SK-N-SH treated with all-trans-retinoic acid at 6 μM for 48 hours (cell line): ENCODE measurements at regions not wholly inside any gene's neighbourhood (a gene's known extent, or its start where the extent isn't known, plus 50 kb on each side); places are given as distances from the start of the nearest gene placed in this dataset.

Experiments used
- ARNTL ChIP-seq: fragments of 450-650 bp; formaldehyde crosslinking; IDR thresholded peaks from 2 replicates; pipeline ENCODE4 v1.5.0; 2020; ENCODE audit warnings: low read depth, mild to moderate bottlenecking, moderate library complexity, borderline replicate concordance
- GLIS3 ChIP-seq: fragments of 250-450 bp; sonication (Bioruptor Pico); IDR thresholded peaks from 2 replicates; pipeline ENCODE4 v1.5.0; 2020; ENCODE audit warnings: mild to moderate bottlenecking, moderate library complexity
- PPARA ChIP-seq: fragments of 250-450 bp; sonication (Bioruptor Pico); IDR thresholded peaks from 2 replicates; pipeline ENCODE4 v1.5.0; 2020; ENCODE audit warnings: mild to moderate bottlenecking, borderline replicate concordance
- RARB ChIP-seq: fragments of 250-450 bp; sonication (Bioruptor Pico); IDR thresholded peaks from 2 replicates; pipeline ENCODE4 v1.8.0; 2021; ENCODE audit warnings: mild to moderate bottlenecking, moderate library complexity
- TOX ChIP-seq: fragments of 250-450 bp; sonication (Bioruptor Pico); IDR thresholded peaks from 2 replicates; pipeline ENCODE4 v1.8.0; 2021; ENCODE audit warnings: mild to moderate bottlenecking, moderate library complexity, borderline replicate concordance
- ZC3H10 ChIP-seq: fragments of 250-450 bp; sonication (Bioruptor Pico); IDR thresholded peaks from 2 replicates; pipeline ENCODE4 v1.5.1; 2021; ENCODE audit warnings: mild to moderate bottlenecking, moderate library complexity
- ZFP3 ChIP-seq: fragments of 250-450 bp; sonication (Bioruptor Pico); IDR thresholded peaks from 2 replicates; pipeline ENCODE4 v1.5.0; 2020; ENCODE audit warnings: mild to moderate bottlenecking, moderate library complexity
- ZFP30 ChIP-seq: fragments of 450-650 bp; formaldehyde crosslinking; IDR thresholded peaks from 2 replicates; pipeline ENCODE4 v1.5.0; 2022; ENCODE audit warnings: mild to moderate bottlenecking, moderate library complexity
- ZNF565 ChIP-seq: fragments of 450-650 bp; formaldehyde crosslinking; conservative IDR thresholded peaks from 2 replicates; pipeline ENCODE4 v1.5.0; 2020; ENCODE audit warnings: low read depth, mild to moderate bottlenecking, moderate library complexity
- ZNF70 ChIP-seq: fragments of 450-650 bp; formaldehyde crosslinking; IDR thresholded peaks from 2 replicates; pipeline ENCODE4 v1.5.0; 2020; ENCODE audit warnings: mild to moderate bottlenecking, moderate library complexity
- ZNF8 ChIP-seq: fragments of 450-650 bp; formaldehyde crosslinking; IDR thresholded peaks from 2 replicates; pipeline ENCODE4 v1.5.0; 2020; ENCODE audit warnings: mild to moderate bottlenecking, moderate library complexity
- TF ChIP-seq, protein P1 (sequence below): fragments of 250-450 bp; sonication (Bioruptor Pico); IDR thresholded peaks from 2 replicates; pipeline ENCODE4 v1.8.0; 2021; ENCODE audit warnings: low read depth, mild to moderate bottlenecking, moderate library complexity, borderline replicate concordance
- TF ChIP-seq, protein P2 (sequence below): fragments of 250-450 bp; sonication (Bioruptor Pico); IDR thresholded peaks from 2 replicates; pipeline ENCODE4 v1.5.1; 2020; ENCODE audit warnings: low read depth, mild to moderate bottlenecking, moderate library complexity
- TF ChIP-seq, protein P3 (sequence below): fragments of 250-450 bp; sonication (Bioruptor Pico); IDR thresholded peaks from 2 replicates; pipeline ENCODE4 v1.8.0; 2020; ENCODE audit warnings: mild to moderate bottlenecking, moderate library complexity, borderline replicate concordance

DNA sequence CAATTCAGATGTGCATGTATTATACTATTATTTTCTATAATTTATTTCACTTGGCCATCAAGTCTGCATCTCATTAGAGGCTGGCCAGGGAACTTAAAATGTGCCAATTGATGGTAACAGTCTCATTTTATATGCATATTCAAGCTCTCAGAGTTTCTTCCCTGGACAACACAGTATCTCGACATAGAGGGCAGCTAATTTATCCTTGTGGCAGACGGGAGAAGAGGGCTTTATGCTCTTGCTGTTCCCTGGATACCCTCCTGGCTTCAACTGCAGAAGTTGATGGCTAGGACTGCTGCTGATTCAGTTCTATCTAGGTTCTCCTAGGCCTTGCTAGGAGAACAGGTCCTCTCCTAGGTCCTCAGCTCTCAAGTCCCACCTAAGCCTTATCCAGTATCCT, 99.1 kb upstream of the NPHP3 start:
- TF ChIP-seq, protein P1, sequence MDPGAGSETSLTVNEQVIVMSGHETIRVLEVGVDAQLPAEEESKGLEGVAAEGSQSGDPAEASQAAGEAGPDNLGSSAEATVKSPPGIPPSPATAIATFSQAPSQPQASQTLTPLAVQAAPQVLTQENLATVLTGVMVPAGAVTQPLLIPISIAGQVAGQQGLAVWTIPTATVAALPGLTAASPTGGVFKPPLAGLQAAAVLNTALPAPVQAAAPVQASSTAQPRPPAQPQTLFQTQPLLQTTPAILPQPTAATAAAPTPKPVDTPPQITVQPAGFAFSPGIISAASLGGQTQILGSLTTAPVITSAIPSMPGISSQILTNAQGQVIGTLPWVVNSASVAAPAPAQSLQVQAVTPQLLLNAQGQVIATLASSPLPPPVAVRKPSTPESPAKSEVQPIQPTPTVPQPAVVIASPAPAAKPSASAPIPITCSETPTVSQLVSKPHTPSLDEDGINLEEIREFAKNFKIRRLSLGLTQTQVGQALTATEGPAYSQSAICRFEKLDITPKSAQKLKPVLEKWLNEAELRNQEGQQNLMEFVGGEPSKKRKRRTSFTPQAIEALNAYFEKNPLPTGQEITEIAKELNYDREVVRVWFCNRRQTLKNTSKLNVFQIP: no peak
- TF ChIP-seq ZNF8 (CRISPR knock-in tag) (no peak), ZNF565 (CRISPR knock-in tag) (no peak), RARB (CRISPR knock-in tag) (no peak), ZFP30 (CRISPR knock-in tag) (no peak), TOX (CRISPR knock-in tag) (no peak), ZFP3 (CRISPR knock-in tag) (no peak), ARNTL (CRISPR knock-in tag) (no peak), PPARA (CRISPR knock-in tag) (no peak), ZNF70 (CRISPR knock-in tag) (no peak), GLIS3 (CRISPR knock-in tag) (no peak), ZC3H10 (no peak)
- TF ChIP-seq, protein P2, sequence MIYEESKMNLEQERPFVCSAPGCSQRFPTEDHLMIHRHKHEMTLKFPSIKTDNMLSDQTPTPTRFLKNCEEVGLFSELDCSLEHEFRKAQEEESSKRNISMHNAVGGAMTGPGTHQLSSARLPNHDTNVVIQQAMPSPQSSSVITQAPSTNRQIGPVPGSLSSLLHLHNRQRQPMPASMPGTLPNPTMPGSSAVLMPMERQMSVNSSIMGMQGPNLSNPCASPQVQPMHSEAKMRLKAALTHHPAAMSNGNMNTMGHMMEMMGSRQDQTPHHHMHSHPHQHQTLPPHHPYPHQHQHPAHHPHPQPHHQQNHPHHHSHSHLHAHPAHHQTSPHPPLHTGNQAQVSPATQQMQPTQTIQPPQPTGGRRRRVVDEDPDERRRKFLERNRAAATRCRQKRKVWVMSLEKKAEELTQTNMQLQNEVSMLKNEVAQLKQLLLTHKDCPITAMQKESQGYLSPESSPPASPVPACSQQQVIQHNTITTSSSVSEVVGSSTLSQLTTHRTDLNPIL: no peak
- TF ChIP-seq, protein P3, sequence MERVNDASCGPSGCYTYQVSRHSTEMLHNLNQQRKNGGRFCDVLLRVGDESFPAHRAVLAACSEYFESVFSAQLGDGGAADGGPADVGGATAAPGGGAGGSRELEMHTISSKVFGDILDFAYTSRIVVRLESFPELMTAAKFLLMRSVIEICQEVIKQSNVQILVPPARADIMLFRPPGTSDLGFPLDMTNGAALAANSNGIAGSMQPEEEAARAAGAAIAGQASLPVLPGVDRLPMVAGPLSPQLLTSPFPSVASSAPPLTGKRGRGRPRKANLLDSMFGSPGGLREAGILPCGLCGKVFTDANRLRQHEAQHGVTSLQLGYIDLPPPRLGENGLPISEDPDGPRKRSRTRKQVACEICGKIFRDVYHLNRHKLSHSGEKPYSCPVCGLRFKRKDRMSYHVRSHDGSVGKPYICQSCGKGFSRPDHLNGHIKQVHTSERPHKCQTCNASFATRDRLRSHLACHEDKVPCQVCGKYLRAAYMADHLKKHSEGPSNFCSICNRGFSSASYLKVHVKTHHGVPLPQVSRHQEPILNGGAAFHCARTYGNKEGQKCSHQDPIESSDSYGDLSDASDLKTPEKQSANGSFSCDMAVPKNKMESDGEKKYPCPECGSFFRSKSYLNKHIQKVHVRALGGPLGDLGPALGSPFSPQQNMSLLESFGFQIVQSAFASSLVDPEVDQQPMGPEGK (CRISPR knock-in tag): no peak
